OCI-LY7 (cell line): ENCODE measurements at regions not wholly inside any gene's neighbourhood (a gene's known extent, or its start where the extent isn't known, plus 50 kb on each side); places are given as distances from the start of the nearest gene placed in this dataset.

ENCODE experiments used
- CTCF ChIP-seq: fragments of 200-600 bp; sonication (generic); conservative IDR thresholded peaks from 2 replicates; pipeline ENCODE4 v1.5.1; 2014; ENCODE audit warnings: mild to moderate bottlenecking, antibody characterized with exemption, low read length, moderate library complexity, mixed read lengths
- EZH2phosphoT487 ChIP-seq: fragments of 200-600 bp; sonication (generic); IDR thresholded peaks from 2 replicates; pipeline ENCODE4 v1.6.1; 2018; ENCODE audit warnings: low read depth, borderline replicate concordance, mild to moderate bottlenecking, mixed run types, antibody characterized with exemption, low read length, moderate library complexity, mixed read lengths

- TF ChIP-seq CTCF = no peak
- no peak for TF ChIP-seq EZH2phosphoT487
Observed at GRCh38 chr5:76025790-76026189, 57.4 kb upstream of the SV2C start.
